Liver (tissue), 8 donors: ENCODE measurements at regions not wholly inside any gene's neighbourhood (a gene's known extent, or its start where the extent isn't known, plus 50 kb on each side); places are given as distances from the start of the nearest gene placed in this dataset.

ENCODE experiments used
- DNase-seq: peaks from one replicate; pipeline ENCODE4 v3.0.0-alpha.2; 2017; ENCODE audit warnings: low spot score
- H3K27ac ChIP-seq, 2 donors: one replicate each; pipeline ENCODE4 v1.7.0; 2013; ENCODE audit warnings: inconsistent platforms in 2 of 2, low read length in 2 of 2, control low read depth in 1 of 2, low read depth in 1 of 2, mild to moderate bottlenecking in 1 of 2
- H3K27me3 ChIP-seq, 4 donors: one replicate each; pipeline versions ENCODE4 v1.6.1 to v1.7.0; 2013; ENCODE audit warnings: low read length in 3 of 4, inconsistent platforms in 1 of 4, mild to moderate bottlenecking in 1 of 4, moderate library complexity in 1 of 4; ENCODE audit not compliant: control insufficient read depth in 4 of 4, insufficient read depth in 4 of 4
- H3K36me3 ChIP-seq, 4 donors: one replicate each; pipeline versions ENCODE4 v1.6.1 to v1.7.0; 2013; ENCODE audit warnings: low read length in 3 of 4, mild to moderate bottlenecking in 3 of 4, low read depth in 1 of 4, moderate library complexity in 1 of 4; ENCODE audit not compliant: control insufficient read depth in 4 of 4, insufficient read depth in 3 of 4
- H3K4me1 ChIP-seq, 4 donors: one replicate each; pipeline versions ENCODE4 v1.6.1 to v1.7.0; 2013; ENCODE audit warnings: low read length in 3 of 4, mild to moderate bottlenecking in 3 of 4, moderate library complexity in 1 of 4; ENCODE audit not compliant: control insufficient read depth in 4 of 4, insufficient read depth in 4 of 4
- H3K4me3 ChIP-seq, 3 donors: one replicate each; pipeline versions ENCODE4 v1.6.1 to v1.7.0; 2013; ENCODE audit warnings: low read length in 3 of 3, control low read depth in 1 of 3, low read depth in 1 of 3, mild to moderate bottlenecking in 1 of 3
- H3K9ac ChIP-seq, 2 donors: one replicate each; pipeline ENCODE4 v1.7.0; 2013; ENCODE audit warnings: low read length in 2 of 2, mild to moderate bottlenecking in 2 of 2, moderate library complexity in 2 of 2, control low read depth in 1 of 2, low read depth in 1 of 2
- H3K9me3 ChIP-seq, 4 donors: one replicate each; pipeline versions ENCODE4 v1.6.1 to v1.7.0; 2013; ENCODE audit warnings: low read length in 3 of 4; ENCODE audit not compliant: control insufficient read depth in 4 of 4
- ATF3 ChIP-seq: IDR thresholded peaks from 2 replicates; pipeline ENCODE4 v1.6.1; 2016; ENCODE audit warnings: antibody characterized with exemption
- CTCF ChIP-seq: fragments of 150-350 bp; IDR thresholded peaks from 2 replicates; pipeline ENCODE4 v1.5.1; 2017; ENCODE audit warnings: improper control_type of control experiment, low read depth, low read length; ENCODE audit not compliant: missing input control
- EGR1 ChIP-seq, 2 donors: IDR thresholded peaks; 2 replicates each; pipeline ENCODE4 v1.6.1; 2016 to 2018; ENCODE audit warnings: antibody characterized with exemption in 2 of 2, low read depth in 2 of 2
- FOXA1 ChIP-seq: IDR thresholded peaks from 2 replicates; pipeline ENCODE4 v1.6.1; 2016; ENCODE audit warnings: antibody characterized with exemption
- FOXA2 ChIP-seq: IDR thresholded peaks from 2 replicates; pipeline ENCODE4 v1.6.1; 2016; ENCODE audit warnings: antibody characterized with exemption
- GABPA ChIP-seq, 2 donors: IDR thresholded peaks in 1 of 2; conservative IDR thresholded peaks in 1 of 2; 2 replicates each; pipeline ENCODE4 v1.6.1; 2016; ENCODE audit warnings: antibody characterized with exemption in 2 of 2, mild to moderate bottlenecking in 1 of 2, moderate library complexity in 1 of 2
- HNF4A ChIP-seq, 2 donors: conservative IDR thresholded peaks; 2 replicates each; pipeline ENCODE4 v1.6.1; 2016; ENCODE audit warnings: antibody characterized with exemption in 2 of 2, mild to moderate bottlenecking in 2 of 2
- HNF4G ChIP-seq: IDR thresholded peaks from 2 replicates; pipeline ENCODE4 v1.6.1; 2016; ENCODE audit warnings: antibody characterized with exemption
- JUND ChIP-seq, 2 donors: IDR thresholded peaks; 2 replicates each; pipeline ENCODE4 v1.6.1; 2016; ENCODE audit warnings: antibody characterized with exemption in 2 of 2
- MAX ChIP-seq: IDR thresholded peaks from 2 replicates; pipeline ENCODE4 v1.6.1; 2016; ENCODE audit warnings: antibody characterized with exemption
- NR2F2 ChIP-seq: IDR thresholded peaks from 2 replicates; pipeline ENCODE4 v1.6.1; 2016; ENCODE audit warnings: antibody characterized with exemption
- RAD21 ChIP-seq, 2 donors: IDR thresholded peaks; 2 replicates each; pipeline ENCODE4 v1.6.1; 2016; ENCODE audit warnings: antibody characterized with exemption in 2 of 2, mild to moderate bottlenecking in 2 of 2
- REST ChIP-seq: IDR thresholded peaks from 2 replicates; pipeline ENCODE4 v1.6.1; 2016; ENCODE audit warnings: antibody characterized with exemption, mild to moderate bottlenecking
- RXRA ChIP-seq, 2 donors: IDR thresholded peaks; 2 replicates each; pipeline ENCODE4 v1.6.1; 2017 to 2018; ENCODE audit warnings: antibody characterized with exemption in 2 of 2, mild to moderate bottlenecking in 1 of 2
- SP1 ChIP-seq: IDR thresholded peaks from 2 replicates; pipeline ENCODE4 v1.6.1; 2018; ENCODE audit warnings: antibody characterized with exemption, mild to moderate bottlenecking
- TAF1 ChIP-seq: conservative IDR thresholded peaks from 2 replicates; pipeline ENCODE4 v1.6.1; 2016; ENCODE audit warnings: antibody characterized with exemption, mild to moderate bottlenecking
- YY1 ChIP-seq: IDR thresholded peaks from 2 replicates; pipeline ENCODE4 v1.6.1; 2016; ENCODE audit warnings: antibody characterized with exemption, mild to moderate bottlenecking
- ZBTB33 ChIP-seq: IDR thresholded peaks from 2 replicates; pipeline ENCODE4 v1.6.1; 2016; ENCODE audit warnings: antibody characterized with exemption
- WGBS: extraction: QIAGEN DNeasy Blood & Tissue Kit; methylation state at CpG from one replicate; pipeline ENCODE4 v1.1.7; 2013; 5-methylcytosine and 5-hydroxymethylcytosine counted together
- donor health status: healthy.
- donor health status: healthy.
- donor health status: healthy.
- donor health status: healthy.
- donor health status: healthy.

- H3K4me1 ChIP-seq = no peaks in the 10 kb centered on the region
- no peaks in the 10 kb centered on the region for H3K27me3 ChIP-seq
- peaks cover 0 to 5% (median 1%) of the 10 kb centered on the region in 4 donors for H3K9me3 ChIP-seq
- H3K9ac ChIP-seq = no peak overlapping the region
- TF ChIP-seq ZBTB33 = no peak
- no peak for TF ChIP-seq RAD21 (IDR thresholded peaks at IDR 0.05)
- no peak for TF ChIP-seq SP1
- TF ChIP-seq HNF4A (conservative IDR thresholded peaks at IDR 0.05) = no peak
- no peak for TF ChIP-seq ATF3
- no peak for TF ChIP-seq FOXA2
- TF ChIP-seq CTCF = no peak
- no peak for TF ChIP-seq REST
- TF ChIP-seq NR2F2 = no peak
- TF ChIP-seq MAX = no peak
- no peak for TF ChIP-seq YY1
- no peak for TF ChIP-seq RXRA (IDR thresholded peaks at IDR 0.05)
- no peak for TF ChIP-seq EGR1 (IDR thresholded peaks at IDR 0.05; ENCODE audit: low read depth in 2 of 2)
- no peak for TF ChIP-seq GABPA (IDR thresholded peaks at IDR 0.05 in 1 of 2, conservative IDR thresholded peaks at IDR 0.05 in 1 of 2)
- no peak for TF ChIP-seq TAF1
- no peak for TF ChIP-seq JUND (IDR thresholded peaks at IDR 0.05)
- no peak for TF ChIP-seq FOXA1
- no peak for TF ChIP-seq HNF4G
- 63% methylated on average over 2 of the region's 2 CpGs for WGBS
- H3K36me3 ChIP-seq = no peaks in the 10 kb centered on the region
- no peak overlapping the region for H3K4me3 ChIP-seq
- H3K27ac ChIP-seq = no peak overlapping the region
- DNase-seq = no peak
Measured at GRCh38 chr17:53218723-53219122, 604.0 kb upstream of the KIF2B start.
